Uterus (tissue), 2 donors: ENCODE measurements at regions not wholly inside any gene's neighbourhood (a gene's known extent, or its start where the extent isn't known, plus 50 kb on each side); places are given as distances from the start of the nearest gene placed in this dataset.

Experiments
- CTCF ChIP-seq, 4 experiments: fragments of 200-600 bp in 2 of 4; fragments of 450-650 bp in 2 of 4; sonication (generic) in 2 of 4; IDR thresholded peaks; one replicate each; pipeline ENCODE4 v1.5.1; 2016 to 2019; ENCODE audit warnings: antibody characterized with exemption in 4 of 4, mild to moderate bottlenecking in 2 of 4, moderate library complexity in 1 of 4
- POLR2A ChIP-seq, 2 donors: fragments of 450-650 bp; IDR thresholded peaks; one replicate each; pipeline ENCODE4 v1.6.1; 2016; ENCODE audit warnings: antibody characterized with exemption in 2 of 2, mild to moderate bottlenecking in 1 of 2, moderate library complexity in 1 of 2

GRCh38 chr14:97730706-97731105, 933.5 kb downstream of the VRK1 start:
- TF ChIP-seq POLR2A (IDR thresholded peaks at IDR 0.05) (no peak), CTCF (IDR thresholded peaks at IDR 0.05) (no peak)
